HFF-Myc (cell line): ENCODE measurements at regions not wholly inside any gene's neighbourhood (a gene's known extent, or its start where the extent isn't known, plus 50 kb on each side); places are given as distances from the start of the nearest gene placed in this dataset.

Source experiments
- DNase-seq: peaks from one replicate; pipeline ENCODE4 v3.0.0-alpha.2; 2011; ENCODE audit warnings: low read depth; ENCODE audit errors: extremely low read depth
- H3K4me3 ChIP-seq: replicated peaks from 2 replicates; pipeline ENCODE4 v1.5.1; 2011; ENCODE audit warnings: low read depth, mild to moderate bottlenecking, control low read depth, low read length
- TF ChIP-seq, protein P1 (sequence below): IDR thresholded peaks from 2 replicates; pipeline ENCODE4 v1.5.1; 2012; ENCODE audit warnings: mild to moderate bottlenecking, low read depth, low read length, control low read depth; ENCODE audit errors: missing control alignments

DNA sequence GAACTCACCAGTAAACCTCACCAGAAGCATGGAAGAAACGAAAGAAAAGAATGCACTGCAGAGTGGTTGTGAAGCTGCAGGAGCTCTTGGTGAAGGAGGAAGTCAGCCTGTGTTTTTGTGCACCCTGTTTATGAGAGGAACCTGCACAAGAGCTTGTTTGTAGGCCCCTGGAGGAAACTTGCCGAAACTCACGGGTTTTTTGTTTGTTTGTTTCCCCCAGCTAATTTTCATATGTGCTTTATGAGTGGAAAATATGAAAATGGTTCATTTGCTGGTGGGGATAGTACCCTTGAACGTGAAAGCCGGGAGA is 222.7 kb downstream of the C16orf95 start:
- H3K4me3 ChIP-seq: no peak overlapping the region
- TF ChIP-seq, protein P1, sequence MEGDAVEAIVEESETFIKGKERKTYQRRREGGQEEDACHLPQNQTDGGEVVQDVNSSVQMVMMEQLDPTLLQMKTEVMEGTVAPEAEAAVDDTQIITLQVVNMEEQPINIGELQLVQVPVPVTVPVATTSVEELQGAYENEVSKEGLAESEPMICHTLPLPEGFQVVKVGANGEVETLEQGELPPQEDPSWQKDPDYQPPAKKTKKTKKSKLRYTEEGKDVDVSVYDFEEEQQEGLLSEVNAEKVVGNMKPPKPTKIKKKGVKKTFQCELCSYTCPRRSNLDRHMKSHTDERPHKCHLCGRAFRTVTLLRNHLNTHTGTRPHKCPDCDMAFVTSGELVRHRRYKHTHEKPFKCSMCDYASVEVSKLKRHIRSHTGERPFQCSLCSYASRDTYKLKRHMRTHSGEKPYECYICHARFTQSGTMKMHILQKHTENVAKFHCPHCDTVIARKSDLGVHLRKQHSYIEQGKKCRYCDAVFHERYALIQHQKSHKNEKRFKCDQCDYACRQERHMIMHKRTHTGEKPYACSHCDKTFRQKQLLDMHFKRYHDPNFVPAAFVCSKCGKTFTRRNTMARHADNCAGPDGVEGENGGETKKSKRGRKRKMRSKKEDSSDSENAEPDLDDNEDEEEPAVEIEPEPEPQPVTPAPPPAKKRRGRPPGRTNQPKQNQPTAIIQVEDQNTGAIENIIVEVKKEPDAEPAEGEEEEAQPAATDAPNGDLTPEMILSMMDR: no peak
- no peak for DNase-seq

DNA sequence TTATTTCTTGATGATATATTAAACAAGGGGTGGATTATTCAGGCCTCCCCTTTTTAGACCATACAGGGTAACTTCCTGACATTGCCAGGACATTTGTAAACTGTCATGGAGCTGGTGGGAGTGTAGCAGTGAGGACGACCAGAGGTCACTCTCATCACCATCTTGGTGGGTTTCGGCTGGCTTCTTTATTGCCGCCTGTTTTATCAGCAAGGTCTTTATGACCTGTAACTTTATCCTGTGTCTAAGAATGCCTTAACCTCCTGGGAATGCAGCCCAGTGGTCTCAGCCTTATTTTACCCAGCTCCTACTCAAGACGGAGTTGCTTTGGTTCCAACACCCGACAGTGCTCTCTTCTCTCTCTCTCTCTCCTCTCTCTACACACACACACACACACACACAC is 221.9 kb downstream of the C16orf95 start:
- H3K4me3 ChIP-seq: no peak overlapping the region
- TF ChIP-seq, protein P1: no peak
- DNase-seq: no peak

DNA sequence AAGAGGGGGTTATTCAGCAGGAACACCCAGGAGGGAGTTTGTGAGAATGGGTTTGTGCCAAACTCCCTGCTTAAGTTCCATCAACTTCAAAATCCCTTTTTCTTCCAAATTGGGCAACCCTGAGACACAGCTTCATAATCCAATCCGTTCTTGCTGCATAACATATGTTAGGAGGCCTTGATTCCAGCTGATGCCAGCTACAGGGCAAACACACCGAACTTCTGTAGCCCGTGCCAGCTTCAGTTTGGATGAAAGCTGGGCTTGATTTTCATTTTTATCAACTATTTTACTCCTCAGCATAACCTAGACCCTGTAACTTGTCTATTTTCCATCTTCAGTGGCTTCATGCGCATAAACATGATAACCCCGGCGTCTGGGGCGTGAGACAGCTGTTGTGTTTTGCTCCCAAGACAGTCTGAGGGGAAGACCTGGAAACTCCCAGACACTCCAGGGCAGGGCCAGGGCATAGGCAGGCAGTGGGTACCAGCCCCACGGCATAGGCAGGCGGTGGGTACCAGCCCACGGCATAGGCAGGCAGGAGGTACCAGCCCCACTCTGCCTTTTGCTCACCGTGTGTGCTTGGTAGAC is 220.4 kb downstream of the C16orf95 start:
- no peak overlapping the region for H3K4me3 ChIP-seq
- TF ChIP-seq, protein P1: no peak
- DNase-seq: no peak

DNA sequence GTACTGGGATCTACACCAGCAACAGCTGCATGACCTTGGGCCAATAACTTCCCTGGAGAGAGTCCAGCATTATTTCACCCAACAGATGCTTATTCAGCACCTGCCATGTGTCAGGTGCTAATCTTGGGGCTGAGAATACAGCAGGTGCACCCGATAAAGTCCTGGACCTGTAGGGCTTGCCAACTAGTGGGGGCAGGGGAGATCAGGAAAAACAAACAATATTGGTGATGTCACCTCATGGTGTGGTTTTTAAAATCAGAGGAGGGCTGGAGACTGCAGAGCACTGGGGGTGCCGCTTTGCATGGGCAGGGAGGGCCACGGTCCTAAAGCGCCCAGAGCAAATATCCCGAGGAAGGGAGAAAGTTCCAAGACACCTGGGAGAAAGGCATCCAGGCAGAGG is 218.8 kb downstream of the C16orf95 start:
- H3K4me3 ChIP-seq: no peak overlapping the region
- DNase-seq: no peak
- TF ChIP-seq, protein P1: no peak

DNA sequence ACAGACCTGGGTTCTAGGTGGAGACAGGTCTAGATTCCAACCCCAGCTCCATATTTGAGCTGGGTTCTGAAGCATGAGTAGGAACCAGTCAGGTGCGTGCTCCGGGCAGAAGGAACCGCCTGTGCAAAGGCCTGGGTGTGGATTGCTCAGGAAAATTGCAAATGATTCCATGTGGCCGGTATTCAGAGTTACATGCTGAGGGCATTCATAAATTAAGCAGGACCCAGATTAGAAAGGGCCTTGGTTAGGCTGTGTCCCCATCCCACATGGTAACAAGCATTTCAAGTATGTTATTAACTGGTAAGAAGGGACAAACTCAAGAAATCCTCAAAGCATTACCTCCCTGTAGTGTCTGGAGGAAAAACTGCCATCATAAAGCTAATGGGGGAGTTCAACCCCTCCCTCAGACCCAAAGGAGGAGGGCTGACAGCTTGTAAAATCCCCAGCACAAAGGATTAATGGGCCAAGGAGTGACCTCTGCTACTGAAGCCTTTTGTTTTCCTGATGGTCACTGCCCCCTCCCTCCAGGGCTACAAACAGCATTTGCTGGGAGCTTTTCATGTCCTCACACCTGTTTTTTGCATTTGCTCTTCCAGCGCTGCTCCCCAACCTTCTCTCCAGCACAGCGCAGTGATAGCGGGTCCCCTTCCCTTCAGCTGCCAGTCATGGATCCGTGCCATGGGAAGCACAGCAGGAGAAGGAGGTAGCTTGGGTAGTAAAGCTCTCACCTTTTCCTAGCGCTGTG is 218.0 kb downstream of the C16orf95 start:
- TF ChIP-seq, protein P1: no peak
- DNase-seq: no peak
- no peak overlapping the region for H3K4me3 ChIP-seq

DNA sequence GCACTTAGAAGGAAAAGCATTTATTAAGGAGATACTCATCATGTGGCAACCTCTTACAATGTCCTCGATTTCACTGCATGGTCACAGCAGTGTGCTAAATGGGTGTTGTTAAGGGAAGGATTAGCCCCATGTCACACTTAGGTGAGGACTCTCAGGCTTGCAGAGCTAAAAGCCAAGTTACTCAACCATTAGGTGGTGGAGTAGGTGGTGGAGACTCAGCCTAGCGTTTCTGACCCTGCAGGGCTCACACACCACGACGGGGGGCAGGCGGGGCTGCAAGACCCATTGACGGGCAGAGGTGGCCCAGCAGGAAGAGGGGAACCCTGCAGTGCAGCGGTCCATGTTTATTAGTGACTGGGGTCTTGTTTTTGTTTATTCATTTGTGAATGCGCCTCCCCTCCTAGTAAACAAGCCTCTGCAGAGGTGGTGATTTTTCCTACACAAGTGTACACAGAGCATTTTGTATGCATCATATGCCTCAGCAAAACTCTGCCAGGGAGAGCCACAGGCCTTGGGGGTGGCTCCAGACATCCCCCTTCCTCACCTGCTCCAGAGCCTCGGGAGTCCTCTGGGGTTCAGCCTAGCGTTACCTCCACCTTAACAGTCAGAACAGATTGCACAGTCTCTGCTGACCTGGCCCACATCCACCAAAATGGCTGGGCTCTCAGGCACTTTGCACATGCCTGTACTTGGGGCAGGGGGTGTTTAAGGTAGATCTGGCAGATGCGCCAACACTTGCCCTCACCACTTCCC is 216.7 kb downstream of the C16orf95 start:
- DNase-seq: no peak
- TF ChIP-seq, protein P1: no peak
- no peak overlapping the region for H3K4me3 ChIP-seq
